HepG2 (cell line): ENCODE measurements at regions not wholly inside any gene's neighbourhood (a gene's known extent, or its start where the extent isn't known, plus 50 kb on each side); places are given as distances from the start of the nearest gene placed in this dataset.

Experiments used
- ATAC-seq: fragments of 200-7000 bp; cut with Tn5 transposase; 3 replicates; pipeline ENCODE4 v1.9.1; 2020; ENCODE audit warnings: mild to moderate bottlenecking, moderate library complexity
- BruUV-seq: library from RNA; stranded (reverse); fragments of 400-500 nt; replicated peaks from 2 replicates; lab custom pipeline; 2021; lab: Mats Ljungman, UMichigan
- CTCF ChIA-PET: fragments of 300-600 bp; formaldehyde crosslinking; extraction: SDS; loops from one replicate; lab custom pipeline; 2021; ENCODE audit warnings: low total read pairs, inconsistent platforms, low intra/inter-chr PET ratio; lab: Yijun Ruan, JAX
- POLR2A ChIA-PET: fragments of 350-600 bp; sonication (Branson Sonifier 250); formaldehyde crosslinking; loops from one replicate; lab custom pipeline; 2020; ENCODE audit warnings: antibody characterized with exemption, inconsistent platforms; lab: Yijun Ruan, JAX
- DNase-seq: peaks from one replicate; pipeline ENCODE4 v3.0.0-alpha.2; 2015; ENCODE audit warnings: low spot score
- FAIRE-seq: peaks from 3 replicates; lab custom pipeline; 2011; peaks lifted over from hg19 to GRCh38; lab: Jason Lieb, UNC
- H2AFZ ChIP-seq: one replicate; pipeline ENCODE4 v1.6.1; 2011; ENCODE audit warnings: low read length, inconsistent platforms
- H3K27ac ChIP-seq: fragments of 300-600 bp; 3 replicates; pipeline ENCODE4 v1.8.0; 2011; ENCODE audit warnings: mixed run types, mild to moderate bottlenecking, mixed read lengths, low read length, inconsistent platforms; ENCODE audit not compliant: insufficient read depth; ENCODE audit errors: extremely low read length
- H3K27me3 ChIP-seq, 2 experiments: fragments of 200-600 bp in 1 of 2; 2 replicates in 1 of 2; 3 replicates in 1 of 2; pipeline versions ENCODE4 v1.6.0 to v1.8.0; 2011; ENCODE audit warnings: low read length in 2 of 2, mild to moderate bottlenecking in 2 of 2, moderate library complexity in 2 of 2, inconsistent platforms in 1 of 2; ENCODE audit not compliant: insufficient read depth in 2 of 2, control insufficient read depth in 1 of 2
- H3K36me3 ChIP-seq, 2 experiments: fragments of 200-600 bp in 1 of 2; replicated peaks in 1 of 2; 2 replicates in 1 of 2; 3 replicates in 1 of 2; pipeline versions ENCODE4 v1.5.1 to v1.8.0; 2011; ENCODE audit warnings: low read length in 2 of 2, inconsistent platforms in 1 of 2; ENCODE audit not compliant: insufficient read depth in 2 of 2, control insufficient read depth in 1 of 2
- H3K4me1 ChIP-seq: 2 replicates; pipeline ENCODE4 v1.5.1; 2012; ENCODE audit warnings: low read length, inconsistent platforms; ENCODE audit not compliant: insufficient read depth
- H3K4me2 ChIP-seq: 2 replicates; pipeline ENCODE4 v1.6.0; 2011; ENCODE audit warnings: low read depth, low read length, inconsistent platforms
- H3K4me3 ChIP-seq, 3 experiments: fragments of 200-600 bp in 1 of 3; sonication (generic), shearing (Covaris generic) in 1 of 3; replicated peaks in 1 of 3; 2 replicates each; pipeline ENCODE4 v1.5.1; 2011 to 2016; ENCODE audit warnings: low read length in 3 of 3, inconsistent platforms in 2 of 3, low read depth in 2 of 3, mild to moderate bottlenecking in 2 of 3, control low read depth in 1 of 3, mixed read lengths in 1 of 3; ENCODE audit not compliant: insufficient read depth in 1 of 3
- H3K79me2 ChIP-seq: one replicate; pipeline ENCODE4 v1.6.1; 2011; ENCODE audit warnings: low read length, inconsistent platforms; ENCODE audit not compliant: insufficient read depth
- H3K9ac ChIP-seq: 2 replicates; pipeline ENCODE4 v1.6.0; 2011; ENCODE audit warnings: mild to moderate bottlenecking, low read depth, low read length, inconsistent platforms; ENCODE audit not compliant: insufficient read depth
- H3K9me3 ChIP-seq: 2 replicates; pipeline ENCODE4 v1.5.1; 2012; ENCODE audit warnings: mild to moderate bottlenecking, low read length
- H4K20me1 ChIP-seq: 2 replicates; pipeline ENCODE4 v1.6.0; 2011; ENCODE audit warnings: inconsistent platforms, mild to moderate bottlenecking, low read length, moderate library complexity; ENCODE audit not compliant: insufficient read depth
- CEBPB ChIP-seq: IDR thresholded peaks from 2 replicates; pipeline ENCODE4 v1.6.1; 2011; ENCODE audit warnings: low read depth, low read length, improper control_type of control experiment, borderline replicate concordance
- CEBPZ ChIP-seq: IDR thresholded peaks from 2 replicates; pipeline ENCODE4 v1.6.1; 2012; ENCODE audit warnings: low read length, improper control_type of control experiment
- ERF ChIP-seq: IDR thresholded peaks from 2 replicates; pipeline ENCODE4 v1.6.1; 2018; ENCODE audit warnings: missing biosample characterization, missing genetic modification reagents
- HHEX ChIP-seq: IDR thresholded peaks from 2 replicates; pipeline ENCODE4 v1.6.1; 2016; ENCODE audit warnings: control low read depth
- MAZ ChIP-seq, 2 experiments: sonication (generic) in 1 of 2; formaldehyde crosslinking in 1 of 2; IDR thresholded peaks; 2 replicates each; pipeline versions ENCODE4 v1.5.0 to v1.6.1; 2012 to 2020; ENCODE audit warnings: low read depth in 2 of 2, mild to moderate bottlenecking in 2 of 2, borderline replicate concordance in 1 of 2, improper control_type of control experiment in 1 of 2, low read length in 1 of 2, missing genetic modification reagents in 1 of 2, moderate library complexity in 1 of 2
- MEIS1 ChIP-seq: sonication (generic); formaldehyde crosslinking; IDR thresholded peaks from 2 replicates; pipeline ENCODE4 v1.9.0; 2021; ENCODE audit warnings: mild to moderate bottlenecking, missing genetic modification reagents, moderate library complexity, borderline replicate concordance
- REPIN1 ChIP-seq: sonication (generic); formaldehyde crosslinking; IDR thresholded peaks from 2 replicates; pipeline ENCODE4 v1.8.0; 2022; ENCODE audit warnings: missing genetic modification reagents, low read depth, mild to moderate bottlenecking, borderline replicate concordance
- SOX13 ChIP-seq, 3 experiments: fragments of 450-650 bp in 1 of 3; sonication (generic) in 1 of 3; formaldehyde crosslinking in 1 of 3; IDR thresholded peaks in 2 of 3; conservative IDR thresholded peaks in 1 of 3; 2 replicates each; pipeline versions ENCODE4 v1.5.0 to v1.6.1; 2016 to 2020; ENCODE audit warnings: antibody characterized with exemption in 1 of 3, mild to moderate bottlenecking in 1 of 3, missing compliant biosample characterization in 1 of 3, missing genetic modification reagents in 1 of 3, moderate library complexity in 1 of 3
- ZBTB37 ChIP-seq: sonication (generic); formaldehyde crosslinking; IDR thresholded peaks from 2 replicates; pipeline ENCODE4 v1.4.0; 2020; ENCODE audit warnings: mild to moderate bottlenecking, missing genetic modification reagents
- ZNF101 ChIP-seq: sonication (generic); formaldehyde crosslinking; IDR thresholded peaks from 2 replicates; pipeline ENCODE4 v1.4.0; 2020; ENCODE audit warnings: mild to moderate bottlenecking, low read depth, missing genetic modification reagents, borderline replicate concordance
- ZNF432 ChIP-seq: sonication (generic); formaldehyde crosslinking; IDR thresholded peaks from 2 replicates; pipeline ENCODE4 v1.5.0; 2020; ENCODE audit warnings: missing genetic modification reagents, mild to moderate bottlenecking, borderline replicate concordance
- ZNF468 ChIP-seq: sonication (generic); formaldehyde crosslinking; IDR thresholded peaks from 2 replicates; pipeline ENCODE4 v1.8.0; 2022; ENCODE audit warnings: mild to moderate bottlenecking, moderate library complexity, missing genetic modification reagents
- ZNF724P ChIP-seq: sonication (generic); formaldehyde crosslinking; IDR thresholded peaks from 2 replicates; pipeline ENCODE4 v1.8.0; 2022; ENCODE audit warnings: missing genetic modification reagents, borderline replicate concordance
- WGBS: methylation state at CpG from one replicate; pipeline ENCODE4 v1.1.6; 2017; ENCODE audit warnings: low lambda C conversion rate; 5-methylcytosine and 5-hydroxymethylcytosine counted together
- in situ Hi-C: cut with HindIII; loops from 2 replicates; pipeline ENCODE4 v1.10.0; 2017; ENCODE audit warnings: low pct_unique_long_range_greater_than_20kb; ENCODE audit not compliant: extremely low pct_ligation_motif_present
- intact Hi-C: fragments of 100-400 bp; cut with micrococcal nuclease; formaldehyde crosslinking; loops from one replicate; pipeline ENCODE4 v1.10.0; 2022; ENCODE audit not compliant: unreplicated experiment

GRCh38 chr5:29516224-29516623, 1677.3 kb upstream of the CDH6 start (continued):
- TF ChIP-seq ZNF724P (CRISPR knock-in tag): no peak

- intact Hi-C loops: no loop called here
- FAIRE-seq: no peak
Observed at GRCh38 chr5:29508131-29508530, 1685.4 kb upstream of the CDH6 start.

DNA sequence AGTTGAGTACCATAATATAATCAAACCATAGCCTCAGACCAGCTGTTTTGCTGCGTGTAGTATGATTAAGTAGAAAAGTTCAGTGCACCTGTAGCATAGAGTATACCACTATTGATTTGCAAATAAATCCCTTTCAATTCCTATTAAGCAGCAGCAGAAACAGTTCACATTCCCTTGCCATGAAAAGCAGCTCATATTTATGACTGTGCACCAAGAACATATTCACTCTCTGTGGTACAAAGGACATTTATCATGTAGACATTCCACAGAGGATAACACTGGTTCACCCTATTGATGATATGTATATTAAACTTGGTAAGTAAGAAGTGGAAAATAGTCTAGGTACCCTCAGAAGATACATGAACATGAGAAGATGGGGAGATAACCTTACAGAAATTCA, 1689.1 kb upstream of the CDH6 start:
- Histone ChIP-seq H3K9ac (no peak overlapping the region), H2AFZ (no peak overlapping the region), H3K4me3 (no peak overlapping the region), H3K79me2 (no peaks in the 10 kb centered on the region), H3K4me2 (no peak overlapping the region), H3K4me1 (no peaks in the 10 kb centered on the region), H3K27ac (no peak overlapping the region), H3K27me3 (no peaks in the 10 kb centered on the region), H3K9me3 (peaks cover 25% of the 10 kb centered on the region; the same call in 1 of the 2 replicates), H4K20me1 (no peaks in the 10 kb centered on the region), H3K36me3 (no peaks in the 10 kb centered on the region)
- CTCF ChIA-PET: no interaction called here
- intact Hi-C loops (no loop called here), in situ Hi-C loops (no loop called here)
- no TSS peak for BruUV-seq
- ATAC-seq: no peak
- 0% methylated on average over 1 of the region's 1 CpG for WGBS
- POLR2A ChIA-PET: no interaction called here
- no peak for FAIRE-seq
- no peak for DNase-seq
- TF ChIP-seq ZNF432 (CRISPR knock-in tag) (no peak), HHEX (CRISPR knock-in tag) (no peak), ERF (CRISPR knock-in tag) (no peak), ZNF101 (no peak), ZBTB37 (no peak), REPIN1 (CRISPR knock-in tag) (no peak), CEBPZ (no peak), MAZ (IDR thresholded peaks at IDR 0.05; ENCODE audit: borderline replicate concordance, low read depth, low read length) (no peak), MAZ (CRISPR knock-in tag; IDR thresholded peaks at IDR 0.05; ENCODE audit: low read depth) (no peak), SOX13 (IDR thresholded peaks at IDR 0.05) (no peak), SOX13 (CRISPR knock-in tag; conservative IDR thresholded peaks at IDR 0.05 in 1 of 2, IDR thresholded peaks at IDR 0.05 in 1 of 2) (no peak), ZNF468 (CRISPR knock-in tag) (no peak)

More at GRCh38 chr5:29508131-29508530, 1685.4 kb upstream of the CDH6 start:
- no TSS peak for BruUV-seq
- Histone ChIP-seq H3K4me3 (no peak overlapping the region), H3K27ac (no peak overlapping the region), H3K9ac (no peak overlapping the region), H3K79me2 (no peaks in the 10 kb centered on the region), H4K20me1 (no peaks in the 10 kb centered on the region), H3K27me3 (no peaks in the 10 kb centered on the region), H2AFZ (no peak overlapping the region), H3K36me3 (no peaks in the 10 kb centered on the region), H3K4me2 (no peak overlapping the region), H3K9me3 (0 out of 2 replicates have a peak, but pooled peaks cover 8% of the 10 kb centered on the region), H3K4me1 (no peaks in the 10 kb centered on the region)
- CTCF ChIA-PET: no interaction called here
- TF ChIP-seq MEIS1 (CRISPR knock-in tag) (no peak), CEBPB (peak; percentile 89)
- DNase-seq (no peak), ATAC-seq (no peak)
- WGBS: 97% methylated on average over 2 of the region's 2 CpGs
- in situ Hi-C loops: no loop called here
- POLR2A ChIA-PET: no interaction called here
